ENCODE measurements at regions not wholly inside any gene's neighbourhood (a gene's known extent, or its start where the extent isn't known, plus 50 kb on each side); places are given as distances from the start of the nearest gene placed in this dataset.
A peak's percentile ranks its signal among the peaks of the same experiment; 100 is the strongest.

DNA sequence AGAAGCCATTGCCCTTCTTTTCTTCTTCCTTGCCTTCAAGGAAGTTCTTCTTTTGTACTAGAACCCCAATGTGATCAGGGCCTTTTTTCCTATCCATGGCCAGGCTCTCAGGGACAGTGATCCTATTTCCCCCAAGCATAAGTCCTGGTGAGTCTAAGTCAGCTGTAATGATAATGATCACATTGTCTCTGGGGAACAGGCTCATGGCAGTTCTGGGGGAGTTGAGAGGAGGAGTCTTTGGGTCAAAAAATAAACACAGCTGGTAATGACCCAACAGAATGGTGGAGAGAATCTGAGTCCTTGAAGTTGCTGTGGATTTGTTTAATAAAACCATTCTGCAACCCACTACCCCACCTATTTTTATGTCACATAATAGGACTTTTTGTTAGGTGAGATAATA, 96.6 kb downstream of the SOCS6 start:
- CTCF ChIA-PET, result no interaction called here
- POLR2A ChIA-PET (ENCODE audit: low non-redundant PET), result no interaction called here
- Histone ChIP-seq H3K36me3 (ENCODE audit: insufficient read depth, low read length, poor library complexity, severe bottlenecking) (no peaks in the 10 kb centered on the region), H3K27me3 (replicated peaks; ENCODE audit: insufficient read depth, low read depth, low read length, poor library complexity) (no peaks in the 10 kb centered on the region), H3K9me3 (ENCODE audit: low read depth, low read length, poor library complexity, severe bottlenecking) (no peaks in the 10 kb centered on the region), H3K4me3 (ENCODE audit: low read depth, low read length, poor library complexity, severe bottlenecking) (no peak overlapping the region), H3K27ac (ENCODE audit: low read depth, low read length, poor library complexity, severe bottlenecking) (no peak overlapping the region), H3K4me1 (ENCODE audit: insufficient read depth, low read length, poor library complexity, severe bottlenecking) (peaks cover 7% of the 10 kb centered on the region)
- TF ChIP-seq CTCF (conservative IDR thresholded peaks at IDR 0.05; ENCODE audit: low read depth, low read length), result no peak
- no peak for TF ChIP-seq EZH2 (IDR thresholded peaks at IDR 0.05; ENCODE audit: borderline replicate concordance, low read depth, low read length, poor library complexity, severe bottlenecking)
- BruUV-seq (replicated peaks), result no TSS peak
- intact Hi-C loops (cut with micrococcal nuclease; ENCODE audit: unreplicated experiment), result no loop called here
- peak; percentile 33 for DNase-seq (ENCODE audit: low spot score)

GRCh38 chr18:70384181-70384790, 95.4 kb downstream of the SOCS6 start:
- TF ChIP-seq CTCF (conservative IDR thresholded peaks at IDR 0.05; ENCODE audit: low read depth, low read length), result no peak
- TF ChIP-seq EZH2 (IDR thresholded peaks at IDR 0.05; ENCODE audit: borderline replicate concordance, low read depth, low read length, poor library complexity, severe bottlenecking), result no peak
- intact Hi-C loops (cut with micrococcal nuclease; ENCODE audit: unreplicated experiment), result no loop called here
- Histone ChIP-seq H3K9me3 (ENCODE audit: low read depth, low read length, poor library complexity, severe bottlenecking) (no peaks in the 10 kb centered on the region), H3K4me3 (ENCODE audit: low read depth, low read length, poor library complexity, severe bottlenecking) (no peak overlapping the region), H3K36me3 (ENCODE audit: insufficient read depth, low read length, poor library complexity, severe bottlenecking) (no peaks in the 10 kb centered on the region), H3K27me3 (replicated peaks; ENCODE audit: insufficient read depth, low read depth, low read length, poor library complexity) (no peaks in the 10 kb centered on the region), H3K4me1 (ENCODE audit: insufficient read depth, low read length, poor library complexity, severe bottlenecking) (peaks cover 7% of the 10 kb centered on the region), H3K27ac (ENCODE audit: low read depth, low read length, poor library complexity, severe bottlenecking) (no peak overlapping the region)
- peak; percentile 33 for DNase-seq (ENCODE audit: low spot score)
- ChIA-PET POLR2A (ENCODE audit: low non-redundant PET) (interaction anchor here (0.7 kb wide), 1 partner anchor 186 kb away, joined by 5 read pairs; no protein-coding TSS in a partner anchor), CTCF (no interaction called here)
- no TSS peak for BruUV-seq (replicated peaks)

GRCh38 chr18:70382992-70383717, 94.3 kb downstream of the SOCS6 start:
- Histone ChIP-seq H3K4me1 (ENCODE audit: insufficient read depth, low read length, poor library complexity, severe bottlenecking) (peaks cover 7% of the 10 kb centered on the region), H3K36me3 (ENCODE audit: insufficient read depth, low read length, poor library complexity, severe bottlenecking) (no peaks in the 10 kb centered on the region), H3K9me3 (ENCODE audit: low read depth, low read length, poor library complexity, severe bottlenecking) (no peaks in the 10 kb centered on the region), H3K27ac (ENCODE audit: low read depth, low read length, poor library complexity, severe bottlenecking) (no peak overlapping the region), H3K4me3 (ENCODE audit: low read depth, low read length, poor library complexity, severe bottlenecking) (no peak overlapping the region), H3K27me3 (replicated peaks; ENCODE audit: insufficient read depth, low read depth, low read length, poor library complexity) (no peaks in the 10 kb centered on the region)
- intact Hi-C loops (cut with micrococcal nuclease; ENCODE audit: unreplicated experiment), result no loop called here
- ChIA-PET CTCF (interaction anchor here (0.5 kb wide), 1 partner anchor 290 kb away, joined by 6 read pairs; no protein-coding TSS in a partner anchor), POLR2A (ENCODE audit: low non-redundant PET) (no interaction called here)
- no peak for TF ChIP-seq CTCF (conservative IDR thresholded peaks at IDR 0.05; ENCODE audit: low read depth, low read length)
- TF ChIP-seq EZH2 (IDR thresholded peaks at IDR 0.05; ENCODE audit: borderline replicate concordance, low read depth, low read length, poor library complexity, severe bottlenecking), result no peak
- no TSS peak for BruUV-seq (replicated peaks)
- no peak for DNase-seq (ENCODE audit: low spot score)

Measured in A673 (cell line).